ENCODE measurements at regions not wholly inside any gene's neighbourhood (a gene's known extent, or its start where the extent isn't known, plus 50 kb on each side); places are given as distances from the start of the nearest gene placed in this dataset.

DNA sequence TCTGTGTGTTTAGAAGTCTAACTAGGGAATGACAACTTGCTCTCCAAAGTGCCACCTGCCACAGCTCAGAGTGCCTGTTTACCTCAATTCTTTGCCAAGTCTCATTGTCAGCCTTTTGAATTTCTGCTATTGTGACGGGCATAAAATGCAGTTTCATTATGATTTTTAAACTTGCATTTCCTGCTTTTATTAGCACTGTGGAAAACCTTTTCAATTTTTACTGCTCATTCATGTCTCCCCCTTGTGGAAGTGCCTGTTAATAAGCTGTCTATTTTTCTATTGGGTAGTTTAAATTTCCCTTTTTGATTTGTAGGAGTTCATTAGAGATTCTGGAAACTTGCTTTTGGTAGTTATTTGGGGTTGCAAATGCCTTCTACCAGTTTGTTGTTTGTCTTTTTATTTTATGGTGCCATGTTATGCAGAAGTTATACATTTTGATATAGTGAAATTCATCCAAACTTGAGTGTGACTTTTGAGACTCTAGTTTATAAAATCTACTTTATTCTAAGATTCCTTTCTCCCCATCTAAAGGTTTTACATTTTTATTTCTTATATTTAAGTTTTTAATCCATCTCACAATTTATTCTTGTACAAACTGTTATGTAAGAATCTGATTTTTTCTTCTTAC lies 53.9 kb upstream of the FRMD4B start:
- TF ChIP-seq, protein P1, sequence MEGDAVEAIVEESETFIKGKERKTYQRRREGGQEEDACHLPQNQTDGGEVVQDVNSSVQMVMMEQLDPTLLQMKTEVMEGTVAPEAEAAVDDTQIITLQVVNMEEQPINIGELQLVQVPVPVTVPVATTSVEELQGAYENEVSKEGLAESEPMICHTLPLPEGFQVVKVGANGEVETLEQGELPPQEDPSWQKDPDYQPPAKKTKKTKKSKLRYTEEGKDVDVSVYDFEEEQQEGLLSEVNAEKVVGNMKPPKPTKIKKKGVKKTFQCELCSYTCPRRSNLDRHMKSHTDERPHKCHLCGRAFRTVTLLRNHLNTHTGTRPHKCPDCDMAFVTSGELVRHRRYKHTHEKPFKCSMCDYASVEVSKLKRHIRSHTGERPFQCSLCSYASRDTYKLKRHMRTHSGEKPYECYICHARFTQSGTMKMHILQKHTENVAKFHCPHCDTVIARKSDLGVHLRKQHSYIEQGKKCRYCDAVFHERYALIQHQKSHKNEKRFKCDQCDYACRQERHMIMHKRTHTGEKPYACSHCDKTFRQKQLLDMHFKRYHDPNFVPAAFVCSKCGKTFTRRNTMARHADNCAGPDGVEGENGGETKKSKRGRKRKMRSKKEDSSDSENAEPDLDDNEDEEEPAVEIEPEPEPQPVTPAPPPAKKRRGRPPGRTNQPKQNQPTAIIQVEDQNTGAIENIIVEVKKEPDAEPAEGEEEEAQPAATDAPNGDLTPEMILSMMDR (IDR thresholded peaks at IDR 0.05; ENCODE audit: insufficient read depth, low read depth, low read length) = peak; percentile 72
- no peak overlapping the region for H3K4me3 ChIP-seq (ENCODE audit: low read depth, low read length)
- DNase-seq (ENCODE audit: low read depth) = peak; percentile 42

DNA sequence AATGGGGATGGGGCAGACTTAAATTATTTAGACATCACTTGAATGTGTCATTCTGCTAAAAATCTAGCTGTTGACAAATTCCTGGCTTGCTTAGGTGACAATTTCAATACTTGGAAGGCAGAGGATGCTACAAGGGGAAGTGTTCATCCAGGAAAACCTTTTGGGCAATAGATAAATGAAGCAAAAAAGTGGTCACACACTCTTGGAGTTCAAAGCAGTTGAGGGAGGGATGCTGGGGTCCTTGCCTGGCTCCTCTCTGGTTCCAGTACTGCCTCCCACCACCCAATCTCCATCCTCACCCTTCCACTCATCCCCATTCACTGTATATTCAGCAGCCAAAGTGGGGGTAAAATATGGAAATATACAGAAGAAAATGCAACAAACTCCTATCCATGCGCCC lies 52.6 kb upstream of the FRMD4B start:
- TF ChIP-seq, protein P1 (IDR thresholded peaks at IDR 0.05; ENCODE audit: insufficient read depth, low read depth, low read length) = no peak
- H3K4me3 ChIP-seq (ENCODE audit: low read depth, low read length) = no peak overlapping the region
- DNase-seq (ENCODE audit: low read depth) = no peak

DNA sequence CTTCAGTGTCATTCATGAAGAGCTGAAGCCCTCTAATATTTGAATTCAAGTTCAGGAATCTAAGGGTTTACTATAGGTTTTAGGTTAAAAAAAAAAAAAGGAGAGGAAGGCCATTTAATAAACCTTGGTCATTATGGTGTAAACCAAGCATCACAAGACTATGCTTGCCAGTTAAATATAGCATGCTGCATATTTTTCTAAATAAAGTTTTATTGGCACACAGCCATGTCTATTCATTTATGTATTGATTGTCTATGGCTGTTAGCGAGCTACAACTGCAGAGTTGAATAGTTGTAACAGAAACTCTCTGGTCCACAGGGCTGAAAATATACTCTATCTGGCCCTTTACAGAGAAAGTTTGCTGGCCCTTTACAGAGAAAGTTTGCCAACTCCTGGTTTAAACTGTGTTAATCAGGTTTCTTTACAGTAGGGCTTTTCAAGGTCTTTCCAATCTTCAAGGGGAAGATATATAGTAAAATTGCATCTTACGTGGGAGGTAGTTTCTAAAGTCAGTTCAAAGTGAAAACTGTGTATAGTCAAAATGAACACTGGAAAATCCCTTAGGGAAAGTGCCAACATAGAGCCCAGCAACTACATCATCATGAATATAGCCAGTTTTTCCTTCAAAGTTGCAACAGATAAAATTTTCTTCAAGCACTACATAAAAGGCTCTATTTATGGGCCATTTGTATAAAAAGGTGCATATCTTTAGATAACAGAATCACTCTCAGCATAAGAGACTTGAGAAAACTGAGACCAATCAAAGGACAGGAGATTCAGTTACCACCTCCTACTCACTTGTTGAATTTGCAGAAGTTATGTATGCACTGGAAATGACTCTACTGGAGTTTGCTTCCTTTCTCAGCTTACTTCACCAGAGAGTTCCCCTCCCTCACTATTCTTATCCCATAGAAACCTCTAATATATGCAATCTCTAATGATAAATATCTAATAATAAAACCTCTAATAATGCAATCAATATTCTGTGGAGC lies 49.7 kb upstream of the FRMD4B start:
- TF ChIP-seq, protein P1 (IDR thresholded peaks at IDR 0.05; ENCODE audit: insufficient read depth, low read depth, low read length) = no peak
- DNase-seq (ENCODE audit: low read depth) = no peak
- H3K4me3 ChIP-seq (ENCODE audit: low read depth, low read length) = no peak overlapping the region
